HL-60 (cell line): ENCODE measurements at regions not wholly inside any gene's neighbourhood (a gene's known extent, or its start where the extent isn't known, plus 50 kb on each side); places are given as distances from the start of the nearest gene placed in this dataset.

ENCODE experiments used
- DNase-seq, 2 experiments: peaks; one replicate each; pipeline ENCODE4 v3.0.0-alpha.2; 2010 to 2020; ENCODE audit warnings: low read depth in 1 of 2, low spot score in 1 of 2
- H3K27ac ChIP-seq: fragments of 250-450 bp; sonication (Bioruptor Pico); replicated peaks from 2 replicates; pipeline ENCODE4 v1.5.1; 2020; ENCODE audit warnings: mild to moderate bottlenecking, moderate library complexity
- H3K27me3 ChIP-seq: fragments of 250-450 bp; sonication (Bioruptor Pico); 2 replicates; pipeline ENCODE4 v1.5.1; 2021; ENCODE audit warnings: mild to moderate bottlenecking, moderate library complexity; ENCODE audit not compliant: insufficient read depth, poor library complexity, severe bottlenecking
- H3K4me3 ChIP-seq: replicated peaks from 2 replicates; pipeline ENCODE4 v1.5.1; 2011; ENCODE audit warnings: mild to moderate bottlenecking, control low read depth, low read length; ENCODE audit not compliant: insufficient read depth
- GABPA ChIP-seq: IDR thresholded peaks from 2 replicates; pipeline ENCODE4 v1.6.1; 2012; ENCODE audit warnings: low read depth
- POLR2AphosphoS5 ChIP-seq: IDR thresholded peaks from 2 replicates; pipeline ENCODE4 v1.6.1; 2012; ENCODE audit warnings: low read depth
- SPI1 ChIP-seq: IDR thresholded peaks from 2 replicates; pipeline ENCODE4 v1.6.1; 2012; ENCODE audit warnings: low read depth, mild to moderate bottlenecking, borderline replicate concordance
- TF ChIP-seq, protein P1 (sequence below): IDR thresholded peaks from 2 replicates; pipeline ENCODE4 v1.6.1; 2012; ENCODE audit warnings: low read depth; ENCODE audit not compliant: insufficient replicate concordance
- TF ChIP-seq, protein P2 (sequence below): IDR thresholded peaks from one replicate; pipeline ENCODE4 v1.5.1; 2011; ENCODE audit warnings: low read length, control low read depth, inconsistent platforms; ENCODE audit not compliant: insufficient read depth

GRCh38 chr6:19128701-19129100 lies 708.5 kb upstream of the ID4 start:
- TF ChIP-seq, protein P1, sequence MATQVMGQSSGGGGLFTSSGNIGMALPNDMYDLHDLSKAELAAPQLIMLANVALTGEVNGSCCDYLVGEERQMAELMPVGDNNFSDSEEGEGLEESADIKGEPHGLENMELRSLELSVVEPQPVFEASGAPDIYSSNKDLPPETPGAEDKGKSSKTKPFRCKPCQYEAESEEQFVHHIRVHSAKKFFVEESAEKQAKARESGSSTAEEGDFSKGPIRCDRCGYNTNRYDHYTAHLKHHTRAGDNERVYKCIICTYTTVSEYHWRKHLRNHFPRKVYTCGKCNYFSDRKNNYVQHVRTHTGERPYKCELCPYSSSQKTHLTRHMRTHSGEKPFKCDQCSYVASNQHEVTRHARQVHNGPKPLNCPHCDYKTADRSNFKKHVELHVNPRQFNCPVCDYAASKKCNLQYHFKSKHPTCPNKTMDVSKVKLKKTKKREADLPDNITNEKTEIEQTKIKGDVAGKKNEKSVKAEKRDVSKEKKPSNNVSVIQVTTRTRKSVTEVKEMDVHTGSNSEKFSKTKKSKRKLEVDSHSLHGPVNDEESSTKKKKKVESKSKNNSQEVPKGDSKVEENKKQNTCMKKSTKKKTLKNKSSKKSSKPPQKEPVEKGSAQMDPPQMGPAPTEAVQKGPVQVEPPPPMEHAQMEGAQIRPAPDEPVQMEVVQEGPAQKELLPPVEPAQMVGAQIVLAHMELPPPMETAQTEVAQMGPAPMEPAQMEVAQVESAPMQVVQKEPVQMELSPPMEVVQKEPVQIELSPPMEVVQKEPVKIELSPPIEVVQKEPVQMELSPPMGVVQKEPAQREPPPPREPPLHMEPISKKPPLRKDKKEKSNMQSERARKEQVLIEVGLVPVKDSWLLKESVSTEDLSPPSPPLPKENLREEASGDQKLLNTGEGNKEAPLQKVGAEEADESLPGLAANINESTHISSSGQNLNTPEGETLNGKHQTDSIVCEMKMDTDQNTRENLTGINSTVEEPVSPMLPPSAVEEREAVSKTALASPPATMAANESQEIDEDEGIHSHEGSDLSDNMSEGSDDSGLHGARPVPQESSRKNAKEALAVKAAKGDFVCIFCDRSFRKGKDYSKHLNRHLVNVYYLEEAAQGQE: no peak
- TF ChIP-seq GABPA: no peak
- H3K27me3 ChIP-seq: no peaks in the 10 kb centered on the region
- no peak for DNase-seq
- no peak overlapping the region for H3K27ac ChIP-seq
- H3K4me3 ChIP-seq: no peak overlapping the region

- no peak for DNase-seq
- no peak overlapping the region for H3K4me3 ChIP-seq
- H3K27ac ChIP-seq: no peak overlapping the region
- TF ChIP-seq, protein P1: no peak
- TF ChIP-seq, protein P2, sequence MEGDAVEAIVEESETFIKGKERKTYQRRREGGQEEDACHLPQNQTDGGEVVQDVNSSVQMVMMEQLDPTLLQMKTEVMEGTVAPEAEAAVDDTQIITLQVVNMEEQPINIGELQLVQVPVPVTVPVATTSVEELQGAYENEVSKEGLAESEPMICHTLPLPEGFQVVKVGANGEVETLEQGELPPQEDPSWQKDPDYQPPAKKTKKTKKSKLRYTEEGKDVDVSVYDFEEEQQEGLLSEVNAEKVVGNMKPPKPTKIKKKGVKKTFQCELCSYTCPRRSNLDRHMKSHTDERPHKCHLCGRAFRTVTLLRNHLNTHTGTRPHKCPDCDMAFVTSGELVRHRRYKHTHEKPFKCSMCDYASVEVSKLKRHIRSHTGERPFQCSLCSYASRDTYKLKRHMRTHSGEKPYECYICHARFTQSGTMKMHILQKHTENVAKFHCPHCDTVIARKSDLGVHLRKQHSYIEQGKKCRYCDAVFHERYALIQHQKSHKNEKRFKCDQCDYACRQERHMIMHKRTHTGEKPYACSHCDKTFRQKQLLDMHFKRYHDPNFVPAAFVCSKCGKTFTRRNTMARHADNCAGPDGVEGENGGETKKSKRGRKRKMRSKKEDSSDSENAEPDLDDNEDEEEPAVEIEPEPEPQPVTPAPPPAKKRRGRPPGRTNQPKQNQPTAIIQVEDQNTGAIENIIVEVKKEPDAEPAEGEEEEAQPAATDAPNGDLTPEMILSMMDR: no peak
- no peak for TF ChIP-seq POLR2AphosphoS5
- no peak for TF ChIP-seq SPI1
- TF ChIP-seq GABPA: no peak
- H3K27me3 ChIP-seq: no peaks in the 10 kb centered on the region
Measured at GRCh38 chr6:19135706-19136105, 701.5 kb upstream of the ID4 start.

DNA sequence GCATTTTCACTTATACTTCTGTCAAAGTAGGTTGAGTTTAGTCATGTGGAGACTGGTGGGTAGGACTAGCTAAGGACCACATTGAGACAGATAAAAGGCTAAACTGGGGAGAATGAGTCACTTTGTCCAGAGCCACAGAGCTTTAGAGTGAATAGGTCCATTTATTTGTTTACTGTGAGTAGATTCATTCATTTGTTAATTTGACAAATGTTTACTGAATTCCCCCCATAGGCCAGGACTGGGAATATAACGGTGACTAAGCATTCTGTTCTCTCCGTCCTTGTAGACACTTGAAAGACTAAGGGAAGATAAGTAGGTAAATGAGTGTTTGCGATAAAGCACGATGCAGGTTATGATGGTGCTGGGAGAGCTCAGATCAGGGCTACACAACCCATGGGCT lies 699.7 kb upstream of the ID4 start:
- Histone ChIP-seq H3K27ac (no peak overlapping the region), H3K4me3 (no peak overlapping the region), H3K27me3 (no peaks in the 10 kb centered on the region)
- no peak for DNase-seq
- TF ChIP-seq SPI1: no peak
- TF ChIP-seq, protein P2: no peak
- TF ChIP-seq, protein P1: no peak
- TF ChIP-seq GABPA: no peak
- no peak for TF ChIP-seq POLR2AphosphoS5

- TF ChIP-seq, protein P2: no peak
- no peak for TF ChIP-seq GABPA
- TF ChIP-seq, protein P1: no peak
- no peak for TF ChIP-seq SPI1
- TF ChIP-seq POLR2AphosphoS5: no peak
- DNase-seq: no peak
- Histone ChIP-seq H3K27ac (no peak overlapping the region), H3K4me3 (no peak overlapping the region), H3K27me3 (no peaks in the 10 kb centered on the region)
Measured at GRCh38 chr6:19142275-19142674, 694.9 kb upstream of the ID4 start.
